22Rv1 (cell line): ENCODE measurements at regions not wholly inside any gene's neighbourhood (a gene's known extent, or its start where the extent isn't known, plus 50 kb on each side); places are given as distances from the start of the nearest gene placed in this dataset.

ENCODE experiments used
- CTCF ChIP-seq: fragments of 450-650 bp; IDR thresholded peaks from 2 replicates; pipeline ENCODE4 v1.5.1; 2017; ENCODE audit warnings: mild to moderate bottlenecking
- ZFX ChIP-seq: fragments of 450-650 bp; IDR thresholded peaks from 2 replicates; pipeline ENCODE4 v1.6.1; 2017; ENCODE audit warnings: antibody characterized with exemption, borderline replicate concordance

GRCh38 chr5:74497706-74498105 is 142.8 kb downstream of the ENC1 start:
- no peak for TF ChIP-seq CTCF
- TF ChIP-seq ZFX, result no peak
